GM12872 (cell line): ENCODE measurements at regions not wholly inside any gene's neighbourhood (a gene's known extent, or its start where the extent isn't known, plus 50 kb on each side); places are given as distances from the start of the nearest gene placed in this dataset.

Source experiments
- TF ChIP-seq, protein P1 (sequence below): IDR thresholded peaks from 3 replicates; pipeline ENCODE4 v1.5.1; 2011; ENCODE audit warnings: low read depth, mild to moderate bottlenecking, low read length, moderate library complexity; ENCODE audit not compliant: insufficient read depth

DNA sequence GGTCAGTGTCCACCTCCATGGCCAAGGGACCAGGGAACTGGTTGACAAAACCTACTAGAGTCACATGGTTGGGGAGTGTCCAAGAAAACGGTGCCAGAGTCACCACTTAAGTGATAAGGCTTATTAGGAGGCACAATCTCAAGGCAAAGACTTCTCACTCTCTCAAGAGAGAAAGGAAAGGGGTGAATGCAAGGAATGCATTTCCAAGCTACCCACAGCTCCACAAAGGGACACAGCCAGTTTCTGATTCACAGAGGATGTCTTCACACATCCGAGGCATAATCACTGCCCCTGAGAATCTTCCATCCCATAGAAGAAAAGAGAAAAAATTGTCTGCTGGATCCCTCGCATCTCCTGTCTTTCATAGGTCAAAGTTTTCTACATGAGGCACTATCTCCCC lies 269.3 kb downstream of the TNS1 start:
- TF ChIP-seq, protein P1, sequence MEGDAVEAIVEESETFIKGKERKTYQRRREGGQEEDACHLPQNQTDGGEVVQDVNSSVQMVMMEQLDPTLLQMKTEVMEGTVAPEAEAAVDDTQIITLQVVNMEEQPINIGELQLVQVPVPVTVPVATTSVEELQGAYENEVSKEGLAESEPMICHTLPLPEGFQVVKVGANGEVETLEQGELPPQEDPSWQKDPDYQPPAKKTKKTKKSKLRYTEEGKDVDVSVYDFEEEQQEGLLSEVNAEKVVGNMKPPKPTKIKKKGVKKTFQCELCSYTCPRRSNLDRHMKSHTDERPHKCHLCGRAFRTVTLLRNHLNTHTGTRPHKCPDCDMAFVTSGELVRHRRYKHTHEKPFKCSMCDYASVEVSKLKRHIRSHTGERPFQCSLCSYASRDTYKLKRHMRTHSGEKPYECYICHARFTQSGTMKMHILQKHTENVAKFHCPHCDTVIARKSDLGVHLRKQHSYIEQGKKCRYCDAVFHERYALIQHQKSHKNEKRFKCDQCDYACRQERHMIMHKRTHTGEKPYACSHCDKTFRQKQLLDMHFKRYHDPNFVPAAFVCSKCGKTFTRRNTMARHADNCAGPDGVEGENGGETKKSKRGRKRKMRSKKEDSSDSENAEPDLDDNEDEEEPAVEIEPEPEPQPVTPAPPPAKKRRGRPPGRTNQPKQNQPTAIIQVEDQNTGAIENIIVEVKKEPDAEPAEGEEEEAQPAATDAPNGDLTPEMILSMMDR: no peak

DNA sequence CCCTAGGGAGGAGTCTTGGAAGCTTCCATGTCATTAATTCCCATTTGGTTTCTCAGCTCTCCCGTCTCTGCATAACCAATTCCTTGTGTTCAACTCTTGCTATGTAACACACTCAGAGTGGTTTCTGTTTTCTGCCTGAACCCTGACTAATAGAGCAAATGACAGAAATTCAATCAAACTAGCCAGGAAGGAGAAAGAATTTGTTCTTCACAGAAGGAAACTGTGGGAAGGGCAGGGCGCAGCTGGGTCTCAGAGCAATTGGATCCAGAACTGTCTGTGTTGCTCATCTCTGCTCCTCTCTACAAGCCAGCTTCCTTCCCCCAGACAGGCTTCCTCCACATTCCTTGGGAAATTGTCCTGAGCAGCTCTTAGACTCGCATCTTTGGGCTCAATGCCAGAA lies 269.8 kb downstream of the TNS1 start:
- TF ChIP-seq, protein P1: no peak

DNA sequence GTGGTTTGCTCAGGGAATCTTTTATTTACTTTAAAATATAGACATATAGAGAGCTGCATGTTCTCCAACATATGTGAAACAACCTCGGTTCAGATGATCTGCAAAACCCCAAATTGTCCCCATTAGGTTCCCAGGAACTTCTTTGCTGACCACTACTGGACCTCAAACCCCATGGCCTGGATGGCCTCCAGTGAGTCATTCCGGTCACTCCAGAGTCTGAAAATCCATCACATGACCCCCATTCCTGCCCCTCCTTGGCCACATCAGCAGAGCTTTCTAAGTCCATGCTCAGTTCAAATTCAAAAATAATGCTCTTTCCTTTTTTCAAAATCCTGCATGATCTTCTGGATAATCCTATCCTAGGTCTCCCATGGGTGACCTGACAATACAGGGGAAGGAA lies 271.0 kb downstream of the TNS1 start:
- TF ChIP-seq, protein P1: no peak

DNA sequence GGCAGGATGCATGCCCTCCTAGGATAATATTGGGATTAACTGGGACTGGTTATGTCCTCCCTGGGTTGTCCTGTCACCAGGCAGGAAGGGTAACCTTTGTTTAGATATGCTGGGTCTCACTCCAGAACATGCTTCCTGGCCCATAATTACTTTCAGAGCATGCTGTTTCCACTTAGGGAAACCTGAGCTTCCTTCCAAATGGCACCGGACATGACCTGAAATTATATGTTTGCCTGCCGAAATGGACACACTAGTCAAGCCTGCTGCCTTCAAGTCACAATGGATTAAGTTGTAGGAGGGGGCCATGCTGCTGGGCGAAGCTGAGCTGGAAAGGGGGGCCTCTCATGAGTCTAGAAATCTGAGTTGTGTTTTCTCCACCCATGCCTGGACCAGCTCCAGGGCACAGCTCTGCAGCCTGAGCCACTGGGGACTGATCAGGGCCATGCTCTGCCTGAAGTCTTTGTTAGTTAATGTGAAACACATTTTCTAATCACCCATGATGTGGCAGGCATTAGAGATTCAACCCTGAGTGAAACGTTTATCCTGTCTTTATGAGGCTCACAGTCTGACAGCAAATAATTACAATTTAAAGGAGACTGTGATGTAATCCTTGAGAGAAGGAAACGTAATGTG lies 273.3 kb downstream of the TNS1 start:
- TF ChIP-seq, protein P1: no peak

DNA sequence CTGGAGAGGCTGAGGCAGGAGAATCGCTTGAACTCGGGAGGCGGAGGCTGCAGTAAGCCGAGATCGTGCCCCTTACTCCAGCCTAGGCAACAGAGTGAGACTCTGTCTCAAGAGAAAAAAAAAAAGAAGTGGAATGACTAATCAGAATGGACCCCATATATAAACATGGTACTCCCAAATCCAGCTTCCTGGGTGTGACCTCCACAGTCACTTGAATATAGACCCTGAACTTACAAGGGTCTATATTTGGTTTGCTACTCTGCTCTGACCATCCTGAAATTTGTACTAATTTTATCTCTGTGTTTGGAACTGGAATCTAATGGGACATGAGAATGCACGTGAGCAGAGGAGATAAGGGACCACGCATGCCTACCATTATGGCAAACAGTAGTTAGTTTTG lies 275.0 kb downstream of the TNS1 start:
- TF ChIP-seq, protein P1: no peak

DNA sequence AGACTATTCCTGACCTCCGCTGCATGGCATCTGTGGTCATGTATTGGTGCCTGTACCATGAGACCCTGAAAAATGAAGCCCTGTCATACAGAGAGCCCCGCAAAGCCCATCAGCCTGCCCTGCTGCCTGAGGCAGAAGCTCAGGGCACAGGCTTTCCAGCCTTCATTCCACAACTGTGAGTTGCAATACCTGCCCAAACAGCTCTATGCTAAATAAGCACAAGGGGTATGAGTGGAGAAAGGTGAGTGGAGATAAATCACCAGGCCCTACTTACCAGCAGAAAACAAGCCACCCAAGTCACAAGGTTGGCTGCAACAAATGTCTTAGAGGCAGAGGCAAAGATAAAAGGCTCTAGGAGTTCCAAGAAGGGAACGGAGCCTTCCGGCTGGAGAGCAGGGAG lies 277.4 kb downstream of the TNS1 start:
- TF ChIP-seq, protein P1: no peak

DNA sequence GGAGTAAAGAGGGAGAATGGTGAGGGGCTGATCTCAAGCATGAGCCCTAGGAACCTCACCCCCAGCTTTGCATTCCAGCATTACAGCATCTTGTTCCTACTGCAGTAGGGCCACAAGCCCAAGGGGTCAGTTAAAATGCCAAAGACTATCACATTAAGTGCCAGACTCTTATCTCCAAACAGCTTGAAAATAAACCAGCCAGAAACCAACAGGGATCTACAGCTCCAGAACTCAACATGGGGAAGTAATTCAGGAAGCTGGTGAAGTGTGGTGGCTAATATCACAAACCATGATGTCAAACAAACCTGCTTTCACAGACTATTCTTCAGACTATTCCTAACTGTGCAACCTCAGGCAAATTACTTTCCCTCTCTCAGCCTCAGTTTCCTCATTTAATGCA lies 278.3 kb downstream of the TNS1 start:
- TF ChIP-seq, protein P1: no peak
